Keratinocyte (primary cell): ENCODE measurements at regions not wholly inside any gene's neighbourhood (a gene's known extent, or its start where the extent isn't known, plus 50 kb on each side); places are given as distances from the start of the nearest gene placed in this dataset.
A peak's percentile ranks its signal among the peaks of the same experiment; 100 is the strongest.

Source experiments
- DNase-seq: peaks from one replicate; pipeline ENCODE4 v3.0.0-alpha.2; 2011; ENCODE audit warnings: low read depth, missing footprints, low spot score
- FAIRE-seq: peaks from 2 replicates; lab custom pipeline; 2011; peaks lifted over from hg19 to GRCh38; lab: Jason Lieb, UNC
- H2AFZ ChIP-seq: 2 replicates; pipeline ENCODE4 v1.6.0; 2012; ENCODE audit warnings: low read length, control low read depth, inconsistent platforms; ENCODE audit not compliant: control insufficient read depth
- H3K27ac ChIP-seq: 2 replicates; pipeline ENCODE4 v1.5.1; 2011; ENCODE audit warnings: low read length; ENCODE audit not compliant: control insufficient read depth, insufficient read depth
- H3K27me3 ChIP-seq: 3 replicates; pipeline ENCODE4 v1.6.0; 2011; ENCODE audit warnings: low read length; ENCODE audit not compliant: control insufficient read depth, insufficient read depth; ENCODE audit errors: extremely low read depth
- H3K36me3 ChIP-seq, 2 experiments: 2 replicates in 1 of 2; 3 replicates in 1 of 2; pipeline ENCODE4 v1.5.1; 2011; ENCODE audit warnings: low read length in 2 of 2, mild to moderate bottlenecking in 1 of 2; ENCODE audit not compliant: control insufficient read depth in 2 of 2, insufficient read depth in 2 of 2; ENCODE audit errors: extremely low read depth in 1 of 2
- H3K4me1 ChIP-seq: 3 replicates; pipeline ENCODE4 v1.5.1; 2011; ENCODE audit warnings: low read length; ENCODE audit not compliant: control insufficient read depth, insufficient read depth; ENCODE audit errors: extremely low read depth
- H3K4me2 ChIP-seq: 3 replicates; pipeline ENCODE4 v1.6.0; 2011; ENCODE audit warnings: low read depth, low read length; ENCODE audit not compliant: control insufficient read depth, insufficient read depth; ENCODE audit errors: extremely low read depth
- H3K4me3 ChIP-seq, 3 experiments: fragments of 200-600 bp in 1 of 3; sonication (generic) in 1 of 3; 2 replicates in 2 of 3; 3 replicates in 1 of 3; pipeline ENCODE4 v1.5.1; 2011 to 2016; ENCODE audit warnings: low read length in 3 of 3, mild to moderate bottlenecking in 3 of 3, control low read depth in 2 of 3, inconsistent platforms in 1 of 3, low read depth in 1 of 3, mixed read lengths in 1 of 3, mixed run types in 1 of 3, moderate library complexity in 1 of 3; ENCODE audit not compliant: control insufficient read depth in 2 of 3, insufficient read depth in 2 of 3; ENCODE audit errors: extremely low read depth in 1 of 3
- H3K79me2 ChIP-seq: 2 replicates; pipeline ENCODE4 v1.6.0; 2012; ENCODE audit warnings: low read length; ENCODE audit not compliant: control insufficient read depth, insufficient read depth
- H3K9ac ChIP-seq: 3 replicates; pipeline ENCODE4 v1.6.0; 2011; ENCODE audit warnings: low read length; ENCODE audit not compliant: control insufficient read depth, insufficient read depth; ENCODE audit errors: extremely low read depth
- H3K9me1 ChIP-seq: 3 replicates; pipeline ENCODE4 v1.6.0; 2011; ENCODE audit warnings: low read length; ENCODE audit not compliant: control insufficient read depth, insufficient read depth; ENCODE audit errors: extremely low read depth
- H3K9me3 ChIP-seq: 2 replicates; pipeline ENCODE4 v1.5.1; 2012; ENCODE audit warnings: low read depth, low read length; ENCODE audit not compliant: control insufficient read depth
- H4K20me1 ChIP-seq: 3 replicates; pipeline ENCODE4 v1.6.0; 2011; ENCODE audit warnings: low read length; ENCODE audit not compliant: control insufficient read depth, insufficient read depth; ENCODE audit errors: extremely low read depth
- CTCF ChIP-seq, 3 experiments: IDR thresholded peaks in 1 of 3; conservative IDR thresholded peaks in 1 of 3; optimal IDR thresholded peaks in 1 of 3; 2 replicates in 2 of 3; 3 replicates in 1 of 3; pipeline versions ENCODE3 to v1.5.1; 2011; ENCODE audit warnings: low read length in 3 of 3, mild to moderate bottlenecking in 3 of 3, moderate library complexity in 2 of 3, control low read depth in 1 of 3, inconsistent platforms in 1 of 3; ENCODE audit not compliant: insufficient read depth in 2 of 3; ENCODE audit errors: extremely low read depth in 1 of 3
- EZH2 ChIP-seq: IDR thresholded peaks from one replicate; pipeline ENCODE4 v1.6.1; 2012; ENCODE audit warnings: inconsistent platforms, mild to moderate bottlenecking, low read length, moderate library complexity
- dilution Hi-C: fragments of 300-500 bp; cut with MboI; formaldehyde crosslinking; loops from one replicate; pipeline ENCODE4 v1.7.0; 2020; ENCODE audit warnings: low sequenced_read_pairs; ENCODE audit not compliant: extremely low pct_ligation_motif_present

GRCh38 chr12:65631621-65632111 lies 192.6 kb upstream of the HMGA2 start:
- Histone ChIP-seq H3K9ac (peak overlapping the region; percentile 75), H3K9me3 (no peaks in the 10 kb centered on the region), H3K4me1 (peaks cover 62% of the 10 kb centered on the region), H3K27ac (peak overlapping the region; percentile 97), H4K20me1 (no peaks in the 10 kb centered on the region), H3K4me3 (no peak overlapping the region), H3K79me2 (no peaks in the 10 kb centered on the region), H3K36me3 (no peaks in the 10 kb centered on the region), H3K27me3 (no peaks in the 10 kb centered on the region), H2AFZ (no peak overlapping the region), H3K4me2 (peak overlapping the region; percentile 44), H3K9me1 (no peaks in the 10 kb centered on the region)
- FAIRE-seq (peak; percentile 95), DNase-seq (peak; percentile 97)
- dilution Hi-C loops: no loop called here
- no peak for TF ChIP-seq EZH2
- no peak for TF ChIP-seq CTCF (optimal IDR thresholded peaks at IDR 0.05 in 1 of 3, IDR thresholded peaks at IDR 0.05 in 1 of 3, conservative IDR thresholded peaks at IDR 0.05 in 1 of 3; ENCODE audit: extremely low read depth in 1 of 3, insufficient read depth in 2 of 3, low read length in 3 of 3)

GRCh38 chr12:65632131-65632855 lies 192.0 kb upstream of the HMGA2 start:
- Histone ChIP-seq H4K20me1 (no peaks in the 10 kb centered on the region), H2AFZ (no peak overlapping the region), H3K4me1 (peaks cover 62% of the 10 kb centered on the region), H3K27ac (peak overlapping the region; percentile 97), H3K27me3 (no peaks in the 10 kb centered on the region), H3K9ac (peak overlapping the region; percentile 75), H3K79me2 (no peaks in the 10 kb centered on the region), H3K9me1 (no peaks in the 10 kb centered on the region), H3K9me3 (no peaks in the 10 kb centered on the region), H3K4me3 (no peak overlapping the region), H3K36me3 (no peaks in the 10 kb centered on the region), H3K4me2 (peak overlapping the region; percentile 39)
- FAIRE-seq: peak; percentile 88
- TF ChIP-seq EZH2 (no peak), CTCF (optimal IDR thresholded peaks at IDR 0.05 in 1 of 3, IDR thresholded peaks at IDR 0.05 in 1 of 3, conservative IDR thresholded peaks at IDR 0.05 in 1 of 3; ENCODE audit: extremely low read depth in 1 of 3, insufficient read depth in 2 of 3, low read length in 3 of 3) (no peak)
- dilution Hi-C loops: no loop called here
- no peak for DNase-seq
